ENCODE measurements at regions not wholly inside any gene's neighbourhood (a gene's known extent, or its start where the extent isn't known, plus 50 kb on each side); places are given as distances from the start of the nearest gene placed in this dataset.

DNA sequence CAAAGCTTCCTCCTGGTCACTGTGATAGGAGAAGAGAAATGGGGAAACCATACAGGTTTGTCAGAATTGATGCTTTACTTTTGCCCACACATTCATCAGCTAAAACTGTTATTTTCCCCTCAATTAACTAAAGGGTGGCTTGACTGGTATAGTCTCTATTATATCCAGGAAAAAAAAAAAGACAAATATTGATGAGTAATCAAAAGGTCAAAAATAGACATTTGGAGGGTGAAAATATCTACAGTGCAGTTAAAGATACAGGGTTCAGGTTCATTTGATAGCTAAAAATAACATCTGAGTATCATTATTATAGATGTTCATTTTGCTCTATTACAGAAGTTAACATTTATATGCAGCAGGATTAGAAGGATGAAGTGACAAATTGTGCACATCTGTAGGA is 577.6 kb upstream of the FAM98A start:
- H3K4me2 ChIP-seq (ENCODE audit: low read depth, low read length, poor library complexity, severe bottlenecking): no peak overlapping the region
- no peak overlapping the region for H3K4me3 ChIP-seq (ENCODE audit: insufficient read depth, low read length, poor library complexity, severe bottlenecking)
- H4K20me1 ChIP-seq (ENCODE audit: low read depth, low read length): no peaks in the 10 kb centered on the region
- H3K27me3 ChIP-seq (ENCODE audit: low read length): no peaks in the 10 kb centered on the region
- TF ChIP-seq, protein P1, sequence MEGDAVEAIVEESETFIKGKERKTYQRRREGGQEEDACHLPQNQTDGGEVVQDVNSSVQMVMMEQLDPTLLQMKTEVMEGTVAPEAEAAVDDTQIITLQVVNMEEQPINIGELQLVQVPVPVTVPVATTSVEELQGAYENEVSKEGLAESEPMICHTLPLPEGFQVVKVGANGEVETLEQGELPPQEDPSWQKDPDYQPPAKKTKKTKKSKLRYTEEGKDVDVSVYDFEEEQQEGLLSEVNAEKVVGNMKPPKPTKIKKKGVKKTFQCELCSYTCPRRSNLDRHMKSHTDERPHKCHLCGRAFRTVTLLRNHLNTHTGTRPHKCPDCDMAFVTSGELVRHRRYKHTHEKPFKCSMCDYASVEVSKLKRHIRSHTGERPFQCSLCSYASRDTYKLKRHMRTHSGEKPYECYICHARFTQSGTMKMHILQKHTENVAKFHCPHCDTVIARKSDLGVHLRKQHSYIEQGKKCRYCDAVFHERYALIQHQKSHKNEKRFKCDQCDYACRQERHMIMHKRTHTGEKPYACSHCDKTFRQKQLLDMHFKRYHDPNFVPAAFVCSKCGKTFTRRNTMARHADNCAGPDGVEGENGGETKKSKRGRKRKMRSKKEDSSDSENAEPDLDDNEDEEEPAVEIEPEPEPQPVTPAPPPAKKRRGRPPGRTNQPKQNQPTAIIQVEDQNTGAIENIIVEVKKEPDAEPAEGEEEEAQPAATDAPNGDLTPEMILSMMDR (IDR thresholded peaks at IDR 0.05; ENCODE audit: insufficient read depth, low read length, poor library complexity, severe bottlenecking): no peak
- no peak for TF ChIP-seq EZH2phosphoT487 (conservative IDR thresholded peaks at IDR 0.05; ENCODE audit: low read length)
- H2AFZ ChIP-seq (ENCODE audit: low read depth, low read length, severe bottlenecking): no peak overlapping the region
- H3K9ac ChIP-seq (ENCODE audit: low read length): no peak overlapping the region
- H3K27ac ChIP-seq (ENCODE audit: low read depth, low read length): no peak overlapping the region
- no peaks in the 10 kb centered on the region for H3F3A ChIP-seq (ENCODE audit: insufficient read depth)
- H3K9me3 ChIP-seq (ENCODE audit: insufficient read depth, low read length): no peaks in the 10 kb centered on the region
- H3K79me2 ChIP-seq (ENCODE audit: insufficient read depth, low read length): no peaks in the 10 kb centered on the region
- no peaks in the 10 kb centered on the region for H3K36me3 ChIP-seq (ENCODE audit: low read length)
- no peaks in the 10 kb centered on the region for H3K9me2 ChIP-seq (replicated peaks; ENCODE audit: insufficient read depth, low read length)

DNA sequence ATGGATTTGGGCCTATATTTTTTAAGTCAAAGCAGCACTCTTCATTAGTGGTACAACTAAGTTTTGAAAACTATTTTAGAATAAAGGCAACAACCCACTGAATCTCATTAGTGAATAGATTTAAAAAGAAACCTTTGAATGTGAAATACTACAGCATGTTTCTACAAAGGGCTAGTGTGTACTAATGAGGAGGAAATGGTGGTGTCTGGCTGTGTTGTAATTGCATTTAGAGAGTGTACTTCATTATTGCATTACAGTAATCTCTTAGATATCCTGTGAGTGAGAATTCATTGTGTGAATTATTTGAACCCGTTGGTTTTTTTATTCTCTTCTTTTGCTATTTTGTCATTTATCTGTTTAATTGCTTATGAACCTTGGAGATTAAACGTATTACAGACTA is 575.4 kb upstream of the FAM98A start:
- no peak overlapping the region for H2AFZ ChIP-seq (ENCODE audit: low read depth, low read length, severe bottlenecking)
- no peak overlapping the region for H3K9ac ChIP-seq (ENCODE audit: low read length)
- no peak overlapping the region for H3K4me2 ChIP-seq (ENCODE audit: low read depth, low read length, poor library complexity, severe bottlenecking)
- no peaks in the 10 kb centered on the region for H4K20me1 ChIP-seq (ENCODE audit: low read depth, low read length)
- no peak overlapping the region for H3K27ac ChIP-seq (ENCODE audit: low read depth, low read length)
- no peaks in the 10 kb centered on the region for H3K79me2 ChIP-seq (ENCODE audit: insufficient read depth, low read length)
- no peaks in the 10 kb centered on the region for H3K9me3 ChIP-seq (ENCODE audit: insufficient read depth, low read length)
- TF ChIP-seq, protein P1 (IDR thresholded peaks at IDR 0.05; ENCODE audit: insufficient read depth, low read length, poor library complexity, severe bottlenecking): no peak
- TF ChIP-seq EZH2phosphoT487 (conservative IDR thresholded peaks at IDR 0.05; ENCODE audit: low read length): no peak
- H3K27me3 ChIP-seq (ENCODE audit: low read length): no peaks in the 10 kb centered on the region
- no peak overlapping the region for H3K4me3 ChIP-seq (ENCODE audit: insufficient read depth, low read length, poor library complexity, severe bottlenecking)
- no peaks in the 10 kb centered on the region for H3K36me3 ChIP-seq (ENCODE audit: low read length)
- no peaks in the 10 kb centered on the region for H3K9me2 ChIP-seq (replicated peaks; ENCODE audit: insufficient read depth, low read length)
- no peaks in the 10 kb centered on the region for H3F3A ChIP-seq (ENCODE audit: insufficient read depth)

DNA sequence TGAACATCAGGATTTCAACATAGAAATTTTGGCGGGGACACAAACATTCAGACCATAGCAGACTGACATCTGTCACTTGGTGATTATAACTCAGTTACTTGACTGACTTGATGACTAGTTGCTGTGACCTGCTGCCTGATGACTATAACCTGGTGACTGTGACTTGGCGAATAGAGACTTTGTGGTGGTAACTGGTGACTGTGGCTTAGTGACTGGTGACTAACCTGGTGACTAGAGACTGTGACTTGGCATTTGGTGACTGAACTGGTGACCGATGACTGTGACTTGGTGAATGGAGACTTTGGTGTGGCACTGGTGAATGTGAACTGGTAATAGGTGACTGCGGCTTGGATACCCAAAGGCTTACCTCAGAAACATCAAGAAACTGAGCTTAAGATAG is 563.1 kb upstream of the FAM98A start:
- Histone ChIP-seq H3K4me2 (ENCODE audit: low read depth, low read length, poor library complexity, severe bottlenecking) (no peak overlapping the region), H3K27me3 (ENCODE audit: low read length) (no peaks in the 10 kb centered on the region), H3K9me2 (replicated peaks; ENCODE audit: insufficient read depth, low read length) (no peaks in the 10 kb centered on the region), H4K20me1 (ENCODE audit: low read depth, low read length) (no peaks in the 10 kb centered on the region), H3K27ac (ENCODE audit: low read depth, low read length) (no peak overlapping the region), H3K9ac (ENCODE audit: low read length) (no peak overlapping the region), H2AFZ (ENCODE audit: low read depth, low read length, severe bottlenecking) (no peak overlapping the region), H3F3A (ENCODE audit: insufficient read depth) (no peaks in the 10 kb centered on the region), H3K4me3 (ENCODE audit: insufficient read depth, low read length, poor library complexity, severe bottlenecking) (no peak overlapping the region), H3K79me2 (ENCODE audit: insufficient read depth, low read length) (no peaks in the 10 kb centered on the region), H3K36me3 (ENCODE audit: low read length) (no peaks in the 10 kb centered on the region), H3K9me3 (ENCODE audit: insufficient read depth, low read length) (no peaks in the 10 kb centered on the region)
- TF ChIP-seq, protein P1 (IDR thresholded peaks at IDR 0.05; ENCODE audit: insufficient read depth, low read length, poor library complexity, severe bottlenecking): no peak
- TF ChIP-seq EZH2phosphoT487 (conservative IDR thresholded peaks at IDR 0.05; ENCODE audit: low read length): no peak

Measured in SU-DHL-6 (cell line).